Adrenal gland (tissue), 5 donors: ENCODE measurements at regions not wholly inside any gene's neighbourhood (a gene's known extent, or its start where the extent isn't known, plus 50 kb on each side); places are given as distances from the start of the nearest gene placed in this dataset.

Source experiments
- POLR2A ChIP-seq, 2 donors: fragments of 450-650 bp; IDR thresholded peaks; one replicate each; pipeline ENCODE4 v1.6.1; 2017; ENCODE audit warnings: antibody characterized with exemption in 2 of 2, mild to moderate bottlenecking in 2 of 2, moderate library complexity in 1 of 2
- TF ChIP-seq, protein P1 (sequence below), 6 experiments: fragments of 450-650 bp in 4 of 6; fragments of 200-600 bp in 2 of 6; sonication (generic) in 1 of 6; IDR thresholded peaks; 1 replicate in 5 of 6; 2 replicates in 1 of 6; pipeline versions ENCODE4 v1.5.1 to v1.8.0; 2016 to 2021; ENCODE audit warnings: antibody characterized with exemption in 6 of 6, mild to moderate bottlenecking in 2 of 6, moderate library complexity in 1 of 6
- donor health status: DM: no; HTN: no; CAD: no.

- TF ChIP-seq POLR2A (IDR thresholded peaks at IDR 0.05) = no peak
- TF ChIP-seq, protein P1, sequence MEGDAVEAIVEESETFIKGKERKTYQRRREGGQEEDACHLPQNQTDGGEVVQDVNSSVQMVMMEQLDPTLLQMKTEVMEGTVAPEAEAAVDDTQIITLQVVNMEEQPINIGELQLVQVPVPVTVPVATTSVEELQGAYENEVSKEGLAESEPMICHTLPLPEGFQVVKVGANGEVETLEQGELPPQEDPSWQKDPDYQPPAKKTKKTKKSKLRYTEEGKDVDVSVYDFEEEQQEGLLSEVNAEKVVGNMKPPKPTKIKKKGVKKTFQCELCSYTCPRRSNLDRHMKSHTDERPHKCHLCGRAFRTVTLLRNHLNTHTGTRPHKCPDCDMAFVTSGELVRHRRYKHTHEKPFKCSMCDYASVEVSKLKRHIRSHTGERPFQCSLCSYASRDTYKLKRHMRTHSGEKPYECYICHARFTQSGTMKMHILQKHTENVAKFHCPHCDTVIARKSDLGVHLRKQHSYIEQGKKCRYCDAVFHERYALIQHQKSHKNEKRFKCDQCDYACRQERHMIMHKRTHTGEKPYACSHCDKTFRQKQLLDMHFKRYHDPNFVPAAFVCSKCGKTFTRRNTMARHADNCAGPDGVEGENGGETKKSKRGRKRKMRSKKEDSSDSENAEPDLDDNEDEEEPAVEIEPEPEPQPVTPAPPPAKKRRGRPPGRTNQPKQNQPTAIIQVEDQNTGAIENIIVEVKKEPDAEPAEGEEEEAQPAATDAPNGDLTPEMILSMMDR (IDR thresholded peaks at IDR 0.05) = no peak
Observed at GRCh38 chr5:66540078-66540477, 56.1 kb upstream of the MAST4 start.
